ENCODE measurements at regions not wholly inside any gene's neighbourhood (a gene's known extent, or its start where the extent isn't known, plus 50 kb on each side); places are given as distances from the start of the nearest gene placed in this dataset.

DNA sequence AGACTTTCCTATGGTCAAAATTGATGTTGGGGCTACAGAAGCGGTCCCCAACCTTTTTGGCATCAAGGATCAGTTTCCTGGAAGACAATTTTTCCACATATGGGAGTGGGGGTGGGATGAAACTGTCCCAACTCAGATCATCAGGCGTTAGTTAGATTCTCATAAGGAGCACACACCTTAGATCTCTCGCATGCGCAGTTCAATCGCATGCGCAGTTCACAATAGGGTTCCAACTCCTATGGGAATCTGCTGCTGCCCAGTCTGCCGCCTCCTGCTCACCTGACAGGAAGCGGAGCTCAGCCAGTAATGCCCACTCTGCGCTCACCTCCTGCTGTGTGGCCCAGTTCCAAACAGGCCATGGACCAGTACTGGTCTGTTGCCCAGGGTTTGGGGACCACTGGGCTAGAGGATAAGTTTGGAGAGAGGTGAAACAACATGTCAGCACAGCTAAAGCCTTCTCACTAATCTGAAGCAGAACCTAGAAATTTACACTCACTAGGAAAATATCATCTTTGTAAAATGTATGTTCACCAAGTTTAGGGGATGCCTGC lies 410.8 kb upstream of the ZNF804A start:
- TF ChIP-seq SP1 (IDR thresholded peaks at IDR 0.05) (no peak), FOXA1 (IDR thresholded peaks at IDR 0.05) (no peak), SUZ12 (IDR thresholded peaks at IDR 0.05) (no peak), L3MBTL2 (conservative IDR thresholded peaks at IDR 0.05) (no peak), HDGF (IDR thresholded peaks at IDR 0.05; ENCODE audit: borderline replicate concordance) (no peak), FOXM1 (IDR thresholded peaks at IDR 0.05; ENCODE audit: borderline replicate concordance) (no peak), ELF4 (IDR thresholded peaks at IDR 0.05) (no peak)
